ENCODE measurements at regions not wholly inside any gene's neighbourhood (a gene's known extent, or its start where the extent isn't known, plus 50 kb on each side); places are given as distances from the start of the nearest gene placed in this dataset.

DNA sequence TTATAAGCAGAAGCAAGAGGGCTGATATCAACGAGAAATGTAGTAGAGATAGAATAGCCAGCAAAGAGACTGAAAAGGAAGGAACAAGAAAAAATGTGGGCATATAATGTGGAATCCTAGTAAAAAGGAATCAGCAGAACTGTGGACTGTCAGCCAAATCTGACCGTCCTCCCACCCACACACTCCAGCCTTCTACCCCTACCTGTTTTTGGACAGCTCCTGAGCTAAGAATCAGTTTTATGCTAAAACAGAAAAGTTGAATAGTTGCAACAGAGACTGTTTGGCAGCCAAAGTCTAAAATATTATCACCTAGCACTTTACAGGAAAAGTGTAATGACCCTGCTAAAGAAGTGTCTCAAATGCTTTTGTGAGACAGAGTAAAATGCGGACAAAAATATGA, 533.3 kb upstream of the CXADR start:
- no peak for TF ChIP-seq CTCF (conservative IDR thresholded peaks at IDR 0.05; ENCODE audit: low read depth in 2 of 2)
- TF ChIP-seq EZH2 (IDR thresholded peaks at IDR 0.05; ENCODE audit: low read depth, unreplicated experiment), result no peak
- TF ChIP-seq, protein P1, sequence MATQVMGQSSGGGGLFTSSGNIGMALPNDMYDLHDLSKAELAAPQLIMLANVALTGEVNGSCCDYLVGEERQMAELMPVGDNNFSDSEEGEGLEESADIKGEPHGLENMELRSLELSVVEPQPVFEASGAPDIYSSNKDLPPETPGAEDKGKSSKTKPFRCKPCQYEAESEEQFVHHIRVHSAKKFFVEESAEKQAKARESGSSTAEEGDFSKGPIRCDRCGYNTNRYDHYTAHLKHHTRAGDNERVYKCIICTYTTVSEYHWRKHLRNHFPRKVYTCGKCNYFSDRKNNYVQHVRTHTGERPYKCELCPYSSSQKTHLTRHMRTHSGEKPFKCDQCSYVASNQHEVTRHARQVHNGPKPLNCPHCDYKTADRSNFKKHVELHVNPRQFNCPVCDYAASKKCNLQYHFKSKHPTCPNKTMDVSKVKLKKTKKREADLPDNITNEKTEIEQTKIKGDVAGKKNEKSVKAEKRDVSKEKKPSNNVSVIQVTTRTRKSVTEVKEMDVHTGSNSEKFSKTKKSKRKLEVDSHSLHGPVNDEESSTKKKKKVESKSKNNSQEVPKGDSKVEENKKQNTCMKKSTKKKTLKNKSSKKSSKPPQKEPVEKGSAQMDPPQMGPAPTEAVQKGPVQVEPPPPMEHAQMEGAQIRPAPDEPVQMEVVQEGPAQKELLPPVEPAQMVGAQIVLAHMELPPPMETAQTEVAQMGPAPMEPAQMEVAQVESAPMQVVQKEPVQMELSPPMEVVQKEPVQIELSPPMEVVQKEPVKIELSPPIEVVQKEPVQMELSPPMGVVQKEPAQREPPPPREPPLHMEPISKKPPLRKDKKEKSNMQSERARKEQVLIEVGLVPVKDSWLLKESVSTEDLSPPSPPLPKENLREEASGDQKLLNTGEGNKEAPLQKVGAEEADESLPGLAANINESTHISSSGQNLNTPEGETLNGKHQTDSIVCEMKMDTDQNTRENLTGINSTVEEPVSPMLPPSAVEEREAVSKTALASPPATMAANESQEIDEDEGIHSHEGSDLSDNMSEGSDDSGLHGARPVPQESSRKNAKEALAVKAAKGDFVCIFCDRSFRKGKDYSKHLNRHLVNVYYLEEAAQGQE (IDR thresholded peaks at IDR 0.05; ENCODE audit: unreplicated experiment), result no peak
- TF ChIP-seq, protein P2, sequence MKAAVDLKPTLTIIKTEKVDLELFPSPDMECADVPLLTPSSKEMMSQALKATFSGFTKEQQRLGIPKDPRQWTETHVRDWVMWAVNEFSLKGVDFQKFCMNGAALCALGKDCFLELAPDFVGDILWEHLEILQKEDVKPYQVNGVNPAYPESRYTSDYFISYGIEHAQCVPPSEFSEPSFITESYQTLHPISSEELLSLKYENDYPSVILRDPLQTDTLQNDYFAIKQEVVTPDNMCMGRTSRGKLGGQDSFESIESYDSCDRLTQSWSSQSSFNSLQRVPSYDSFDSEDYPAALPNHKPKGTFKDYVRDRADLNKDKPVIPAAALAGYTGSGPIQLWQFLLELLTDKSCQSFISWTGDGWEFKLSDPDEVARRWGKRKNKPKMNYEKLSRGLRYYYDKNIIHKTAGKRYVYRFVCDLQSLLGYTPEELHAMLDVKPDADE (IDR thresholded peaks at IDR 0.05), result no peak
- TF ChIP-seq EZH2phosphoT487 (IDR thresholded peaks at IDR 0.05; ENCODE audit: unreplicated experiment), result no peak
- TF ChIP-seq POLR2AphosphoS5 (IDR thresholded peaks at IDR 0.05; ENCODE audit: low read depth), result no peak
- TF ChIP-seq STAT1 (IDR thresholded peaks at IDR 0.05; ENCODE audit: unreplicated experiment), result no peak
- TF ChIP-seq CREB1 (CRISPR knock-in tag; IDR thresholded peaks at IDR 0.05; ENCODE audit: low read depth), result no peak
- TF ChIP-seq ZNF114 (CRISPR knock-in tag; IDR thresholded peaks at IDR 0.05), result no peak

All from GM23338 (cell line).